ENCODE measurements at regions not wholly inside any gene's neighbourhood (a gene's known extent, or its start where the extent isn't known, plus 50 kb on each side); places are given as distances from the start of the nearest gene placed in this dataset.
A peak's percentile ranks its signal among the peaks of the same experiment; 100 is the strongest.
"Not testable (repeated sequence)": the region's sequence is repeated elsewhere in the genome, so short reads cannot be mapped to it uniquely, and the experiment has no call there.

GRCh38 chr2:21782866-21783265, 659.1 kb downstream of the TDRD15 start:
- ChIA-PET CTCF (no interaction called here), POLR2A (no interaction called here)
- TF ChIP-seq CTCF (IDR thresholded peaks at IDR 0.05; ENCODE audit: insufficient read depth, low read length, missing control alignments), result no peak
- H3K4me3 ChIP-seq (ENCODE audit: low read depth, low read length), result no peak overlapping the region
- DNase-seq (ENCODE audit: low read depth, low spot score), result no peak

GRCh38 chr2:21787941-21788340, 664.2 kb downstream of the TDRD15 start:
- no peak for TF ChIP-seq CTCF (IDR thresholded peaks at IDR 0.05; ENCODE audit: insufficient read depth, low read length, missing control alignments)
- CTCF ChIA-PET, result no interaction called here

GRCh38 chr2:21790311-21790710, 666.5 kb downstream of the TDRD15 start:
- CTCF ChIA-PET; POLR2A ChIA-PET; DNase-seq (ENCODE audit: low read depth, low spot score); H3K4me3 ChIP-seq (ENCODE audit: low read depth, low read length): not testable (repeated sequence)

More at GRCh38 chr2:21787941-21788340, 664.2 kb downstream of the TDRD15 start:
- POLR2A ChIA-PET, result no interaction called here
- DNase-seq (ENCODE audit: low read depth, low spot score), result peak; percentile 1
- no peak overlapping the region for H3K4me3 ChIP-seq (ENCODE audit: low read depth, low read length)

GRCh38 chr2:21792571-21792970, 668.8 kb downstream of the TDRD15 start:
- H3K4me3 ChIP-seq (ENCODE audit: low read depth, low read length), result no peak overlapping the region
- no peak for DNase-seq (ENCODE audit: low read depth, low spot score)
- POLR2A ChIA-PET, result no interaction called here
- CTCF ChIA-PET, result no interaction called here
- no peak for TF ChIP-seq CTCF (IDR thresholded peaks at IDR 0.05; ENCODE audit: insufficient read depth, low read length, missing control alignments)

GRCh38 chr2:21793461-21793860, 669.7 kb downstream of the TDRD15 start:
- CTCF ChIA-PET, result no interaction called here
- DNase-seq (ENCODE audit: low read depth, low spot score), result no peak
- no peak for TF ChIP-seq CTCF (IDR thresholded peaks at IDR 0.05; ENCODE audit: insufficient read depth, low read length, missing control alignments)
- H3K4me3 ChIP-seq (ENCODE audit: low read depth, low read length), result no peak overlapping the region
- POLR2A ChIA-PET, result no interaction called here

GRCh38 chr2:21794611-21795010, 670.8 kb downstream of the TDRD15 start:
- TF ChIP-seq CTCF (IDR thresholded peaks at IDR 0.05; ENCODE audit: insufficient read depth, low read length, missing control alignments), result no peak
- H3K4me3 ChIP-seq (ENCODE audit: low read depth, low read length), result no peak overlapping the region
- ChIA-PET CTCF (no interaction called here), POLR2A (no interaction called here)
- no peak for DNase-seq (ENCODE audit: low read depth, low spot score)

- TF ChIP-seq CTCF (IDR thresholded peaks at IDR 0.05; ENCODE audit: insufficient read depth, low read length, missing control alignments), result no peak
- no peak for DNase-seq (ENCODE audit: low read depth, low spot score)
Measured at GRCh38 chr2:21800356-21800755, 676.6 kb downstream of the TDRD15 start.

More at GRCh38 chr2:21800356-21800755, 676.6 kb downstream of the TDRD15 start:
- ChIA-PET CTCF (no interaction called here), POLR2A (no interaction called here)
- H3K4me3 ChIP-seq (ENCODE audit: low read depth, low read length), result no peak overlapping the region

Measured in AG04449 (cell line).